K562 (cell line): ENCODE measurements at regions not wholly inside any gene's neighbourhood (a gene's known extent, or its start where the extent isn't known, plus 50 kb on each side); places are given as distances from the start of the nearest gene placed in this dataset.

ENCODE experiments used
- ATAC-seq: fragments of 200-7000 bp; cut with Tn5 transposase; 3 replicates; pipeline ENCODE4 v1.9.1; 2020; ENCODE audit warnings: moderate library complexity
- BruUV-seq: library from RNA; stranded (reverse); fragments of 400-500 nt; replicated peaks from 2 replicates; lab custom pipeline; 2021; lab: Mats Ljungman, UMichigan
- CTCF ChIA-PET: fragments of 300-600 bp; formaldehyde crosslinking; extraction: SDS; loops from one replicate; lab custom pipeline; 2021; ENCODE audit warnings: low intra/inter-chr PET ratio; lab: Yijun Ruan, JAX
- POLR2A ChIA-PET: fragments of 300-600, 350-650 bp; sonication (Branson Sonifier 250); formaldehyde crosslinking; extraction: SDS; loops from one replicate; lab custom pipeline; 2021; ENCODE audit warnings: antibody characterized with exemption, inconsistent platforms; lab: Yijun Ruan, JAX
- DNase-seq, 4 experiments: peaks; one replicate each; pipeline versions ENCODE4 v3.0.0 to v3.0.0-alpha.2; 2011 to 2018; ENCODE audit warnings: low spot score in 3 of 4, mixed read lengths in 3 of 4; ENCODE audit errors: extremely low read depth in 1 of 4
- FAIRE-seq: peaks from 2 replicates; lab custom pipeline; 2011; peaks lifted over from hg19 to GRCh38; lab: Jason Lieb, UNC
- H2AFZ ChIP-seq: 2 replicates; pipeline ENCODE4 v1.6.0; 2011; ENCODE audit warnings: low read depth, low read length, control low read depth, inconsistent platforms
- H3K27ac ChIP-seq: fragments of 200-600 bp; 3 replicates; pipeline ENCODE4 v1.8.0; 2011; ENCODE audit warnings: low read depth, mild to moderate bottlenecking, control low read depth, inconsistent platforms, low read length, moderate library complexity, mixed read lengths; ENCODE audit errors: extremely low read depth
- H3K27me3 ChIP-seq, 2 experiments: fragments of 300-600 bp in 1 of 2; 2 replicates in 1 of 2; 3 replicates in 1 of 2; pipeline versions ENCODE4 v1.6.0 to v1.8.0; 2011; ENCODE audit warnings: inconsistent platforms in 2 of 2, low read length in 2 of 2, mild to moderate bottlenecking in 1 of 2, mixed read lengths in 1 of 2, moderate library complexity in 1 of 2; ENCODE audit not compliant: control insufficient read depth in 2 of 2, insufficient read depth in 2 of 2
- H3K36me3 ChIP-seq: fragments of 300-600 bp; 3 replicates; pipeline ENCODE4 v1.8.0; 2011; ENCODE audit warnings: mild to moderate bottlenecking, low read length, inconsistent platforms; ENCODE audit not compliant: control insufficient read depth, insufficient read depth
- H3K4me1 ChIP-seq, 2 experiments: fragments of 200-600 bp in 1 of 2; replicated peaks in 1 of 2; 2 replicates in 1 of 2; 3 replicates in 1 of 2; pipeline versions ENCODE4 v1.5.1 to v1.8.0; 2011; ENCODE audit warnings: inconsistent platforms in 2 of 2, low read length in 2 of 2, mild to moderate bottlenecking in 1 of 2, mixed read lengths in 1 of 2, moderate library complexity in 1 of 2; ENCODE audit not compliant: control insufficient read depth in 2 of 2, insufficient read depth in 2 of 2
- H3K4me2 ChIP-seq: 2 replicates; pipeline ENCODE4 v1.6.1; 2011; ENCODE audit warnings: low read length, control low read depth, inconsistent platforms, mixed read lengths; ENCODE audit not compliant: insufficient read depth
- H3K4me3 ChIP-seq: fragments of 200-600 bp; sonication (generic), shearing (Covaris generic); 2 replicates; pipeline ENCODE4 v1.5.1; 2016; ENCODE audit warnings: control low read depth, inconsistent platforms
- H3K79me2 ChIP-seq: fragments of 200-600 bp; 3 replicates; pipeline ENCODE4 v1.8.0; 2011; ENCODE audit warnings: low read length, inconsistent platforms; ENCODE audit not compliant: control insufficient read depth, insufficient read depth
- H3K9ac ChIP-seq, 2 experiments: 2 replicates each; pipeline versions ENCODE4 v1.6.0 to v1.6.1; 2011; ENCODE audit warnings: low read depth in 2 of 2, low read length in 2 of 2, control low read depth in 1 of 2, inconsistent platforms in 1 of 2, mild to moderate bottlenecking in 1 of 2, mixed read lengths in 1 of 2; ENCODE audit not compliant: insufficient read depth in 1 of 2
- H3K9me1 ChIP-seq: one replicate; pipeline ENCODE4 v1.6.0; 2011; ENCODE audit warnings: inconsistent platforms, mild to moderate bottlenecking, low read length, moderate library complexity; ENCODE audit not compliant: control insufficient read depth, insufficient read depth
- H3K9me3 ChIP-seq: replicated peaks from 2 replicates; pipeline ENCODE4 v1.5.1; 2011; ENCODE audit warnings: low read depth, low read length, inconsistent platforms; ENCODE audit not compliant: control insufficient read depth, insufficient read depth
- H4K20me1 ChIP-seq: replicated peaks from 2 replicates; pipeline ENCODE4 v1.6.1; 2011; ENCODE audit warnings: low read length, inconsistent platforms, mixed read lengths; ENCODE audit not compliant: control insufficient read depth, insufficient read depth
- WGBS: fragments of 100-300 bp; shearing (Covaris generic); methylation state at CpG from one replicate; pipeline ENCODE4 v1.1.6; 2016; ENCODE audit warnings: low coverage, mixed read lengths; ENCODE audit not compliant: insufficient coverage; ENCODE audit errors: missing lambda C conversion rate; 5-methylcytosine and 5-hydroxymethylcytosine counted together
- in situ Hi-C: fragments of 300-500 bp; cut with MboI; formaldehyde crosslinking; loops from 4 replicates; pipeline ENCODE4 v1.15.0; 2018; ENCODE audit warnings: inconsistent platforms, mixed read lengths
- intact Hi-C: fragments of 100-400 bp; cut with micrococcal nuclease; formaldehyde crosslinking; loops from 2 replicates; pipeline ENCODE4 v1.14.2; 2022
- TF ChIP-seq, protein P1 (sequence below): sonication (generic); formaldehyde crosslinking; IDR thresholded peaks from 2 replicates; pipeline ENCODE4 v1.5.0; 2020; ENCODE audit warnings: missing genetic modification reagents
- TF ChIP-seq, protein P2 (sequence below): sonication (generic); formaldehyde crosslinking; IDR thresholded peaks from 2 replicates; pipeline ENCODE4 v1.9.0; 2022; ENCODE audit warnings: mild to moderate bottlenecking, missing genetic modification reagents
- TF ChIP-seq, protein P3 (sequence below): fragments of 450-650 bp; IDR thresholded peaks from 2 replicates; pipeline ENCODE4 v1.6.1; 2016; ENCODE audit warnings: mild to moderate bottlenecking

DNA sequence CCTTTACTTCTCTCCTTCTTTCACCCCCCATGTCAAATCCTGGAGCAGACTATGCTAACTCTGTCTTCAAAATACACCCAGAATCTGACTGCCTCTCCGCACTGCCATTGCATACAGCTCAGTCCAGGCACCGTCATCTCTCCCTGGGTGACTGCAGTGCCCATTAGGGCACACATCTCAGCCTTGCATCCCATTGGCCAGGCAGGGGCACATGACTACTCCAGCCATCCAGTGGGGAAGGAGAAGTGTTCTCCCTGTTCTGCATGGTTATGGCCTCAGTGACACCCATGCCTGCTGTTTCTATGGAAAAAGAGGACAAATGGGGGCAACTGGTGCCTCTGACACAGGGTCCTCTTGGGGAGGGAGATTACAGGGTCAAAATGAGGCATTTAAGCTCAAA lies 270.5 kb downstream of the MATN1 start:
- no peaks in the 10 kb centered on the region; a peak in 1 of 5 replicates for H3K27me3 ChIP-seq
- no peak overlapping the region for H3K27ac ChIP-seq
- H3K36me3 ChIP-seq, result no peaks in the 10 kb centered on the region
- WGBS, result 4% methylated on average over 2 of the region's 2 CpGs
- CTCF ChIA-PET, result no interaction called here
- in situ Hi-C loops, result no loop called here
- no peaks in the 10 kb centered on the region for H3K79me2 ChIP-seq
- no peak overlapping the region for H3K4me2 ChIP-seq
- intact Hi-C loops, result no loop called here
- no peak overlapping the region for H3K9ac ChIP-seq
- H3K4me3 ChIP-seq, result no peak overlapping the region
- no peaks in the 10 kb centered on the region for H3K9me1 ChIP-seq
- H3K9me3 ChIP-seq, result no peaks in the 10 kb centered on the region
- no peaks in the 10 kb centered on the region for H3K4me1 ChIP-seq
- DNase-seq, result no peak
- H2AFZ ChIP-seq, result no peak overlapping the region
- TF ChIP-seq, protein P1, sequence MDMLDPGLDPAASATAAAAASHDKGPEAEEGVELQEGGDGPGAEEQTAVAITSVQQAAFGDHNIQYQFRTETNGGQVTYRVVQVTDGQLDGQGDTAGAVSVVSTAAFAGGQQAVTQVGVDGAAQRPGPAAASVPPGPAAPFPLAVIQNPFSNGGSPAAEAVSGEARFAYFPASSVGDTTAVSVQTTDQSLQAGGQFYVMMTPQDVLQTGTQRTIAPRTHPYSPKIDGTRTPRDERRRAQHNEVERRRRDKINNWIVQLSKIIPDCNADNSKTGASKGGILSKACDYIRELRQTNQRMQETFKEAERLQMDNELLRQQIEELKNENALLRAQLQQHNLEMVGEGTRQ (CRISPR knock-in tag), result peak; percentile 66
- TF ChIP-seq, protein P2, sequence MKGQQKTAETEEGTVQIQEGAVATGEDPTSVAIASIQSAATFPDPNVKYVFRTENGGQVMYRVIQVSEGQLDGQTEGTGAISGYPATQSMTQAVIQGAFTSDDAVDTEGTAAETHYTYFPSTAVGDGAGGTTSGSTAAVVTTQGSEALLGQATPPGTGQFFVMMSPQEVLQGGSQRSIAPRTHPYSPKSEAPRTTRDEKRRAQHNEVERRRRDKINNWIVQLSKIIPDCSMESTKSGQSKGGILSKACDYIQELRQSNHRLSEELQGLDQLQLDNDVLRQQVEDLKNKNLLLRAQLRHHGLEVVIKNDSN (CRISPR knock-in tag), result peak; percentile 62
- TF ChIP-seq, protein P3, sequence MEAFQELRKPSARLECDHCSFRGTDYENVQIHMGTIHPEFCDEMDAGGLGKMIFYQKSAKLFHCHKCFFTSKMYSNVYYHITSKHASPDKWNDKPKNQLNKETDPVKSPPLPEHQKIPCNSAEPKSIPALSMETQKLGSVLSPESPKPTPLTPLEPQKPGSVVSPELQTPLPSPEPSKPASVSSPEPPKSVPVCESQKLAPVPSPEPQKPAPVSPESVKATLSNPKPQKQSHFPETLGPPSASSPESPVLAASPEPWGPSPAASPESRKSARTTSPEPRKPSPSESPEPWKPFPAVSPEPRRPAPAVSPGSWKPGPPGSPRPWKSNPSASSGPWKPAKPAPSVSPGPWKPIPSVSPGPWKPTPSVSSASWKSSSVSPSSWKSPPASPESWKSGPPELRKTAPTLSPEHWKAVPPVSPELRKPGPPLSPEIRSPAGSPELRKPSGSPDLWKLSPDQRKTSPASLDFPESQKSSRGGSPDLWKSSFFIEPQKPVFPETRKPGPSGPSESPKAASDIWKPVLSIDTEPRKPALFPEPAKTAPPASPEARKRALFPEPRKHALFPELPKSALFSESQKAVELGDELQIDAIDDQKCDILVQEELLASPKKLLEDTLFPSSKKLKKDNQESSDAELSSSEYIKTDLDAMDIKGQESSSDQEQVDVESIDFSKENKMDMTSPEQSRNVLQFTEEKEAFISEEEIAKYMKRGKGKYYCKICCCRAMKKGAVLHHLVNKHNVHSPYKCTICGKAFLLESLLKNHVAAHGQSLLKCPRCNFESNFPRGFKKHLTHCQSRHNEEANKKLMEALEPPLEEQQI, result no peak
- POLR2A ChIA-PET, result interaction anchor here (0.6 kb wide), 1 partner anchor 24 kb away, joined by 4 read pairs; no protein-coding TSS in a partner anchor
- ATAC-seq, result no peak
- H4K20me1 ChIP-seq, result no peaks in the 10 kb centered on the region
- BruUV-seq, result no TSS peak
- no peak for FAIRE-seq
